PC-3 (cell line): ENCODE measurements at regions not wholly inside any gene's neighbourhood (a gene's known extent, or its start where the extent isn't known, plus 50 kb on each side); places are given as distances from the start of the nearest gene placed in this dataset.

Experiments used
- CTCF ChIP-seq: fragments of 300-600 bp; sonication (generic); conservative IDR thresholded peaks from 2 replicates; pipeline ENCODE4 v1.5.1; 2017; ENCODE audit warnings: antibody characterized with exemption, low read depth, mild to moderate bottlenecking, low read length
- EZH2 ChIP-seq: fragments of 300-600 bp; sonication (generic); IDR thresholded peaks from one replicate; pipeline ENCODE4 v1.6.1; 2017; ENCODE audit warnings: antibody characterized with exemption, mild to moderate bottlenecking, low read length; ENCODE audit not compliant: unreplicated experiment
- EZH2phosphoT487 ChIP-seq: fragments of 300-600 bp; sonication (generic); IDR thresholded peaks from 2 replicates; pipeline ENCODE4 v1.6.1; 2018; ENCODE audit warnings: mild to moderate bottlenecking, antibody characterized with exemption, low read length, borderline replicate concordance

DNA sequence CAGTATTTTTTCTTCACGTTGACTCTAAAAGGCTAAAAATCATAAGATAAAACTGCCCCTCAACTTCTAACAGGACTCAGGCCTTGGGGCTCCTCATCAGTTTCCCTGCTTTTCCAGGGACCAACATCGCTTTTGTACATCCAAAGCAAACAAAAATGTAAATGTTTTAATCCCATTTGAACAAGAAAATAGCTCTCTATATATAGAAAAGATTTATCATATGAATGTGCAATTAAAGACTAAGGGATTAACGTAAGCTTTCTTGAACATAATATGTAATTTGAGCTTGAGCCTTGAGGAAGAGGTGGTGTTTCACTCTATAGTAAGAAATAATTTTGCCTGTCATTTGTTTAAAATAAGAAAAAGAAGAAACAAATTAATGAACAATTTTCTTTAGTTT lies 547.2 kb upstream of the ACO1 start:
- TF ChIP-seq CTCF, result no peak
- no peak for TF ChIP-seq EZH2
- TF ChIP-seq EZH2phosphoT487, result no peak
